DMS114 treated with DMSO at 0.1 percent for 48 hours (cell line): ENCODE measurements at regions not wholly inside any gene's neighbourhood (a gene's known extent, or its start where the extent isn't known, plus 50 kb on each side); places are given as distances from the start of the nearest gene placed in this dataset.

Experiments
- DNase-seq: peaks from one replicate; lab custom pipeline; 2025; ENCODE audit not compliant: unreplicated experiment; lab: John Stamatoyannopoulos, UW

DNA sequence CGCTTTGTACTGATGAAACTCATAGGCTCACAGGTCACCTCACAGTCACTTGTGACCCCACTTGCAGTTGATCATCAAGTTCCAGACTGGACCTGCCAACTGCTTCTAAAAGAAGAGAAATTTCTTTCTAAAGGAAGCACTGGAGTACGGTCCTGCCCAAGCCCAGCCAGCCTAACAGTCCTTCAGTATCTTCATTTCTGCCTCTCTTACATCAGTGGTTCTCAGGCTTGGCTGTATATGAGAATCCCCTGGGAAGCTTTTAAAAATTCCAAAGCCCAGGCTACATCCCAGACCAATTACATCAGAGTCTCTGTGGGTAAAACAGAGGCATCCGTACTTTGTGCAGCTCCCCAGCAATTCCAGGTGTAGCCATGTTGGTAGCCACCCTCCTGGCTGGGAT is 282.1 kb downstream of the NFIB start:
- DNase-seq, result no peak

DNA sequence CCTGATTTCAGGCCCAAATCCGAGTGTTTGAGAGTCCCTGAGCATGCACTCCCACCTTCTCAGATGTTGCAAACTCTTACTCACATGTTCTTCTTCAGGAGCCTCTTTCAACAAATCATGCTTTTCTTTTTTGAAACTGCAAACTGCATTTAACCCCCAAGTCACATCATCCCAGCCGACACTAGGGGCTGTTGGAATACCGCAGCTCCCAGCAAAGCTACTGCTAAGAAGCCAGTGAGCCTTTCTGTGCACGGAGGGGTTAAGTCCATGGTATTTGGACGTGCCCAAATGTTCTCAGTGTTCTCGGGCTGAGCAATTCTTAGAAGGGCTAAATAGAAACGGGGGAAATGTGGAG is 282.9 kb downstream of the NFIB start:
- DNase-seq, result no peak

DNA sequence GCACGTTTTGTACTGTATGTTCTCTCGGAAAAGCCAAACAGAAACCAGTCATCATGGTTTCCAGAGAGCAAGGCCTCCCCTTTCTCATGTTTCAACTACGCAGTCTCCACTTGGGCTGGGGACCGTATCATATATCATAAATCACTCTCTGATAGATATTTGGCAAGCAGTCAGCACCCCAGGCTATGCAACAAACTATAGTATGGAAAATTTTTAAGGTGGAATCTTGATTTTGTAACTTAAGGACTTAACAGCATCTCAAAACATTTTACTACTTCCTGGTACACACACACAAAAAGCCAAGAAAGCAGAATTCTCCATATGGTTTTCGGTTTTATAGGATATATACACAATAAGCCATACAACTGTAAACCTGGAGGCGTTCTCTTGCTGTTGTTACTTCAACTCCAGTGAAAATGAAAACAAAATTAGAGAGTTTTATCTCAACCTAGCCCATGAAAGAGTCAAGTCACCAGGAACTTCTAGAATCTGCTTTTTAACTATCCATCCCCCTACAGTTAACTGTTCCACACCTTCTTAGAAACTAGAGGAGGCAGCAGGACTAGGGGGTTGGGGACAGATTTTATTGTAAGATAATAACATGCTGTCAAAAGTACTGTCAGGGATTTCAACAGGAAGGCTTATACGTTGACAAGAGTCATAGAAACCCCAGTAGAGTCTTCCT is 283.4 kb downstream of the NFIB start:
- no peak for DNase-seq

DNA sequence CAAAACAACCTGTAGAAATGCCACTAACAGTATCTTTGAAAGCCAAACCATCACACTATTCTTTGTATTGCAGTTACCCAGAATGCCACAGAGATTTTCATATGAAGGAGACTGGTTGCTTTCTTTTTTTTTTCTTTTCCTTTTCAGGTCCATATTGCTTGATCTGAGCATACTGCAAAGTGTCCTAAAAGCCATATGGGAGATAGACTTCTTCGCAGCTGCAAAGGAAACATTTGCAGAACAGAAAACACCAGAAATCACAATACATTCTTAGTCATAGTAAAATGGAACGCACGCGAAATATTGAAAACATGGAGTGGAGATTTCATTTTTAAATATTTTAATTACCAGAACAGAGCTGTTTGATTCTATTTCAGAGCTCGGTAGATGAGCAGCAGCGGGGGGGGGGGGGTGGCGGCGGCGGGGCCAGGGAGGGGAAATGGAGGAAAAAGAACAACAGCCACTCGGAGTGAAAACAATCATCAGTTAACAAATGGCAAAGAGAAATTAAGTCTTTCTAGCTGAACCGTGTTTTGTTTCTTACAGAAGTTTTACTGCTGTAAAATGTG is 284.1 kb downstream of the NFIB start:
- no peak for DNase-seq

DNA sequence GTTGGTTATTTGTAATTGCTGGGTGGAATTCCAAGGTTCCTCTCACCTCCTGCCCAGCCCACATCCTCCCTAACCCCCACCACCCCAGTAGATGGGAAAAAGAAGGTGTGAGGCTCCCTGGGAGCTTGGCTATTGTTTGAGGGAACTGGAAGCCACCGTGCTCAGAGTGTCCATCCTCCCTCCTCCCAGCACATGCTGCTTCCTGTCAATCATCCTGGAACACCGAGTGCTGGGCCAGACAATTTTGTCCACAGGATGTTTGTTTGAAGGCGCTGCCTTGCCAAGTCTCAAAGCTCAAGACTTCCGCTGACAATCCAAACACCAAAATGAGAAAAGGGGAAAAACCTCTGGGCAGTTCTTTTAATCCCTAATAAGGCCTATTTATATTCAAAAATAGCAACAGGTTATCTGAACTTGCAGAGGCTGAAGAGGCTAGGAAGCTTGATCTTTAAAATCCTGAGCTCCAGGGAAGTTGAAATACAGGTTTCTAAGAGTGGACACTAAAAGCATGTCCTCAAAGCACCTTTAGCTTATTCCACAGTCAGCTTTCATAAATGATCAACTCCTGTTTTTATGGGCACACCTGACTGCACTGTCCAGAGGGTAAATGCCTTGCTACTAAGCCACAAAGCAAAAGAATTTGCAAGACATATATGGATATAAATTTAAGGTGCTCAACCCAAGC is 286.7 kb downstream of the NFIB start:
- DNase-seq, result no peak

DNA sequence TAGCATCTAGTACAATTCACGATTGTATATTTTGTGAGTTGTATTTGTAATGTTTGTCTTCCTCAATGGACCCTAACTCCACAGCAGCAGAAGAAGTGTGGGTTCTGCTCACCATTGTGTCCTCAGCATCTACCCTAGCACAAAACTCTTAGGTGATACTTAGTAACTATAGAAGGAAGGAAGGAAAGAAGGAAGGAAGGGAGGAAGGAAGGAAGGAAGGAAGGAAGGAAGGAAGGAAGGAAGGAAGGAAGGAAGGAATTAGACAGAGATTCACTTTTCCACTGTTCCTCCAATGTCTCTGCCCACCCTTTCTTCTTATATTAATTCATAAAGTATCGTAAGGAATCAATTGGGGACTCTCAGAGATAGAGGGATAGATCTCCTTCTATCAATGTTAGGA is 288.2 kb downstream of the NFIB start:
- DNase-seq, result no peak

DNA sequence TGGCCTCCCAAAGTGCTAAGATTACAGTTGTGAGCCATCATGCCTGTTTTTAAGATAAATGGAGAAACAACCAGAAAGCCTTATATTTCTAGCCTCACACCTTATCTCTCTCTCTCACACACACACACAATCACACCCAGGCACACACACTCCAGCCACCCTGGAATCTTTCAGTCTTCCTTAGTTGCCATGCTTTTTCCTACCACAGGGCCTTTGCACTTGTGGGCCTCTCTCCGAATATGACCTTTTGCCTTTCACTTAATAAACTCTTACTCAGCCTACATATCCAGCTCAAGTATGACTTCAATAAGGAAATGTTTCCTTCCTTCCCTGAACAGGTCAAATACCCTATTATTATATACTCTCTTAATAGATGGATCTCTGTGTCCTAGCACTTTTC is 290.7 kb downstream of the NFIB start:
- no peak for DNase-seq

DNA sequence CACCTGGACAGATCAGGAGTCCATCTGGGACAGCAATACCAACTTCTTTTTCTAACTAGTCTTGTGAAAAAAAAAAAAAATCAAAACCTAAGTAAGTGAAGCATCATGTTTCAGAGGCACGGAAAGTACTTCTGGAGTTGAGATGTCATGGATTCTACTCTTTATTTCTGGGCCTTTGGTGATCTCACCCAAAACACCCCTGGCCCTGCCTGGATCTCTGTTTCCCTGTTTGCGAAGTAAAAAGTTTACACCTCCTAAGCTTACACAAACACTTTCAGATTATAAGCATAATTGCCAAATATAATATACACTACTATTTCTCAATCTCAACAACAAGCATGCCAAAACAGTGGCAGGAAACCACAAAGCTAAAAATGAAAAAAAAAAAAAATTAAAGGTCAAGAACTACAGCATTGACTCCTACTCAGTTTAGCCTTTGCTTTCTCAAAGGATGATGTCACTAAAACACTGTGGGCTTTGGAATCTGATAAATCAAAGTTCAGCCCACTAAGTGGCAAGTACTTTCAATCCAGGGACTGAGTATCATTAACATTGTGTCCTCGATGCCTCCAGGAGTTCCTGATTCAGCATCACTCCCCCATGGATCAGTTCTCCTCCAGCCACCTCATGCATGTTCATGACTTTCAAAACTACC is 291.9 kb downstream of the NFIB start:
- DNase-seq, result no peak

DNA sequence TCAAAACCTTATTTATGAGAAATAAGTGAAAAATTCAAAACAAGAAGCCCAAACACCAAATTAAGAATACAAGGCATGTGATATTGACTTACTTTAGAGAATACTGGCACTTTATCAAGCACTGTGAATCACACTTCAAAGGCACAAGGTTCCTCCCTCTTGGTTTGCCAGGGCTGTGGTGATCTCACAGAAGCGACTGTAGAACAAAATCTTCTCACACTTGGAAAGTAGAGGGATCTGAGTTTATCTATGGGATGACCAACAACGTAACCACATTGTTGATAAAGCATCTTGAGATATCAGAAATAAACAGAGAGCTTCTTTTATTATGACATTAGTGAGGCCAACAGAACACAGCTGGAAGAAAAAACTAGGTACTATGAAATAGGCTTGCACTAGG is 295.9 kb downstream of the NFIB start:
- no peak for DNase-seq

DNA sequence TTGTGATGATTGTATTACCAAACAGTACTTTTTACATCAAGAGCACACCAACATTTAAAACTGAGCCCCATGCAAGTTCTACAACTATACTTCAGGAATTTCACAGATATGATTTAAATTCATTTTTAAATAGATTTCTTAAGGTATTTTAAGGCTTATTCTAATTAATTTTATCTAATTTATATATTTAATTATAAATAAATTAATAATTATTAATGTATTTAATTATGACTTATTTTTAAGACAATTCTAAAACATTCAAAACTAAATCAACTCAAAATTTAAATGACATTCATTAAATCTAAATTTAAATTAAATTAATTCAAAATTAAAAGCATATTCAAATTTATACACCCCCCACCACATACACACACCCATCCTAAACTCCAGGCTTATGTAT is 299.2 kb downstream of the NFIB start:
- DNase-seq, result no peak

DNA sequence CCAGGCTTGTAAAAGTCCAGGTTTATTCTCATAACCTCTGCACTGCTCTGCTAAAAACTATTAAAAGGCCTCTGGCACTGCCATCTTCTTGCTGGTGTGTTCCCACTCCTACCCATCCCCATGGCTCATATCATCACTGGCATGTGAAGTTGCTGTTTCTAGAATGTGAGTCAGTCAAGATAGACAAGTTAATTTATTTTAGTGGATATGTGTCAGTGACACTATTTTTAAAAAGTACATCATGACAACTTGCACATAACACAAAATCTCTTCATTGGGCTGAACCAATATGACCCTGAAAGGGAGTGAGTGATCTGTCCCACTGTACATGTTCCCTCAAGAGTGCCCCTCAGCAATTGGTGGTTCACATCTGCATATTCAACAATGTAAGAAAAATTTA is 299.7 kb downstream of the NFIB start:
- DNase-seq, result no peak

DNA sequence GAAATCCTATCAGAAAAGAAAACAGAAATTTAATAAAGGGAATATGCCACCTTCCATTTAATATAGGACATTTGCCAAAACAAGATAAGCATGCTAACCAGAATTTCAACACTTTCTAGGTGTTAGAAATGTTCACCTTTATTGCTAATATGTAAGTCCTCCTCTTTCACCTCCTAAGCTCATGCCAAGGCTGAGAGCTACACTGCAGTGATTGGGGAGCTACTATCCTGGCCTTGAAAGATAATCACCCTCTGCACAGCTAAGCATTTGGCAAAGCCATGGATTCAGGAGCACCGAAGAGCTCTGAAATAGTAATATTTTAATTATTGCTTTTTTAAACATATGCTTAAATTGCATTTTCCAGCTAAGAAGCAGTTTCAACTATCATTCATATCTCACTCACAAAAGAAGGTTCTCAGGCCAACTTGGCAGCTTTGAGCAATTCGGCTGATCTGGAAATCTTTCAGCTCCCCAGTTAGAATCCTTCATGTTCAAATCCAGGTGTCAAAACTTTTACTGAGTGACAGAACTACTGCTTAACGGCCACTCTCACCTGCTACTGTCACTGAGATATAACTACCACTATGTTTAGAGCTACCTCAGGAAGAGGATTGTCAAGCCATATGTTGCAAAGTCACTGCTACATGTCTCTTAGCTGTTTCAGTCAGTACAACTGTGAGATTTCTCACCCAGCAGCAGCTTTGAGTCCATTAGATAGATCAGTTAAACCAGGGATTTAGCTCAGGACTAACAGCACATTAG is 302.0 kb downstream of the NFIB start:
- no peak for DNase-seq

DNA sequence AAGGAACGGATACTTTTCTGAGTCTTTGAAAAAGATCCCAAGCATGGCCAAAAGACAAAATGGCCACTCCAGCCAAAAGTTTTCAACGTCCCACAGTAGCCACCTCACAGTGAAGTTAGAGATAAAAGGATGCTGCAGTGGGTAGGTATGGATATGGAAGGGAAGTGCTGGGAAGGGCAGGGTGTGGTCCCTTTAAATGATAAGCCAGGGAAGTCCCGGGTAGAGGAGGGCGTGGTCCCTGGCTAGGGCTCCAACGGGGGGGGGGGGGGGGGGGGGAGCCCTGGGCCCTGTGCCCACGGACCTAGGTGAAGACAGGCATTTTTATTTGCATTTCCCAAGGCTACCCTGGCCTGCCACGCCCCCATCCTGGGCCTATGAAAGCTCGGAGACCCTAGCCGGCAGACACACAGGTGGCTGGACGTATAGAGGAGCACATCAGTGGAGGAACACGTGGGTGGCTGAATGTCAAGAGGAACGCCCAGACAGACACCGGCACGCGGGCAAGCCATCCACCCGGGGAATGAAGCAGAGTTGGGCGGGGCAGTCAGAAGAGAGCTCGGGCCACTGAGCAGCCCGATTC is 306.7 kb downstream of the NFIB start:
- no peak for DNase-seq

DNA sequence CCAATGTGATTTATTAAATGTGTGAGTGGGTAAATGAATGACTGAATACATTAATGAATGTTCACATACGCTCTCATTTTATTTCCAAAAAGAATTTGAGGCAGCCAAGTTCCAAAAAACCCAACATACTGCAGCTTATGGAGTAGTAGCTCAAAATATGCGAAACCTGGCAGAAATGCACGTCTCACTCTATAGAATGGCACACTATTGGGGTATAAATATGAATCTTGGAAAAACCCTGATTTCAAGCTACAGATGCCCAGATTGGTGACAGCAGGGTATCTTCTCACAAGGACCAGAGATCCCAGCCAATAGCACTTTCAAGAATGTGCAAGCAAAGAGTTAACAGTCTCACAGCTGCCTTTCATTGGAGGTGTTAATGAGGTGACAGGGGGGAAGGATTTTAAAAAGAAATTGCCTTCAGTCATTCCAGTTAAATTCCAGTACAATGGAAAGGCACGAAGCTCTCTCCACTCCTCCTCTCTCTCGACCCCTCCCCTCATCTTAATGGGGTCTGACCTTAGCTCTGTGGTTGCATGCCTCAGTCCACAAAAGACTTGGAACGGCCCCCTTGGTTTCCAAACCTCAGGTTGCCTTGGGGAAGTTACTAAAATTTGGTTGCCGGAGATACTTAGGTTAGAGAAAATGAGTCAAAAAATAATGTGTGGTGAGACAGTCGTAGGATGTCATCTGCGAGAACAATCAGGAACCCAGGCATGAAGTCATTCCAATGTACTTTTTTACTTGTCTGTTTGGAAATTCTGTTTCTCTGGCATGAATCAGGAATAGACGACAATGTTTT is 307.4 kb downstream of the NFIB start:
- DNase-seq, result no peak

DNA sequence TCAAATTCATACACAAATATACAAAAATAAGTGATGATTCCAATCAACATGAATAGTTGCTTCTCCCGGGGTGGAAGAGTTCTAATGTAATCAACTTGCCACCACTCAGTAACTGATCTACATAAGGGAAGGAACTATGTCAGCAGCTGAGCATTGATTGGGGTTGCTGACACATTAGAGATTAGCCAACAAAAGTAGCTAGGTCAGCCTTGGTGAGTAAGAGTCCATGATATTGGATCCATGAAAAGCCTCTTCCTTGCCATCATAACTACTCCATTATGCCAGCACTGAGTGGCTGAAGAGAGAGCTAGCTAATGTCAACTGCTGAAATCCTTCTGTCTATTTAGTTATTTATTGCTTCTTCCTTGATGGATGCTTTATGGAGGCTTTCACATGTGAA is 309.8 kb downstream of the NFIB start:
- DNase-seq, result no peak

DNA sequence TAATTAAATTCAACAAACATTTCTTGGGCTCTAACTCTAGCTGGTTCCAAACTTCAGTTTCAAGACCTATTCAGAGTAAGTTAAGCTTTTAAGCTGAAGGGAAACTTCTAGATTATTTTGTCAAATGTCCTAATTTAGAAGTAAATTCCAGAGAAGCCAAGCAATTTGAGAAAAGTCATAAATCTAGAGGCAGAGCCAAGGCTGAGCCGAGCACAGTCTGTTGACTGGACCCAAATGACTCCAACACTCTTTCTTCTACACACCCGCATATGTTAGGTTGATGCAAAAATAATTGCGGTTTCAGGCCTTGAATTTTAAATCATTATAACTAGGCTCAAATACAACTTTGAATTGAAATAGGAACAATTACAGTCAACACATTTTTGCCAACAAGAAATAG is 319.7 kb downstream of the NFIB start:
- no peak for DNase-seq

DNA sequence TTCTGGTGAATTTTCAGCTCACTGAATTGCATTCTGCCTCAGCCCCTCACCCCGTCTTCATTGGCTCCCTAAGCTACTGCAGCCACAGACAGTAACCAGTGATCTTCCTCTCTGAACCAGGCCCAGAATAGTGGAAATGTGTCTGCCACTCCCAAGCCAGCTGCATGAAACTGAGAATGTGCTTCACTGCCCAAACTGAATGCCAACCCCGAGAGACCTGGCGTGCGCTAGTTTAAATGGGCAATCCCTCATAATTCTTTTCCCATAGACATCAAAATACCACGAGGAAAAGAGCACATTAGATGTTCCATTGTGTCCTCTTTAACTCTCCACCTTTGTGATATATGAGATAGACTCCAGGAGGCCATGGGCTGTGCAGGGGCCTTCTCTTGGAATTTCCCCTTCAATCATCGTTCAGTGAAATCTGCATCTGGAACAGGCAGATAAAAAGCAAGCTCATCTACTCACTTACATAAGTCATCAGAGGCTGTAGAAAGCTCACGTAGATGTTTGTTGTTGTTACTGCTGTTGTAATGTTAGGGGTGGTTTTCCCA is 320.2 kb downstream of the NFIB start:
- no peak for DNase-seq

DNA sequence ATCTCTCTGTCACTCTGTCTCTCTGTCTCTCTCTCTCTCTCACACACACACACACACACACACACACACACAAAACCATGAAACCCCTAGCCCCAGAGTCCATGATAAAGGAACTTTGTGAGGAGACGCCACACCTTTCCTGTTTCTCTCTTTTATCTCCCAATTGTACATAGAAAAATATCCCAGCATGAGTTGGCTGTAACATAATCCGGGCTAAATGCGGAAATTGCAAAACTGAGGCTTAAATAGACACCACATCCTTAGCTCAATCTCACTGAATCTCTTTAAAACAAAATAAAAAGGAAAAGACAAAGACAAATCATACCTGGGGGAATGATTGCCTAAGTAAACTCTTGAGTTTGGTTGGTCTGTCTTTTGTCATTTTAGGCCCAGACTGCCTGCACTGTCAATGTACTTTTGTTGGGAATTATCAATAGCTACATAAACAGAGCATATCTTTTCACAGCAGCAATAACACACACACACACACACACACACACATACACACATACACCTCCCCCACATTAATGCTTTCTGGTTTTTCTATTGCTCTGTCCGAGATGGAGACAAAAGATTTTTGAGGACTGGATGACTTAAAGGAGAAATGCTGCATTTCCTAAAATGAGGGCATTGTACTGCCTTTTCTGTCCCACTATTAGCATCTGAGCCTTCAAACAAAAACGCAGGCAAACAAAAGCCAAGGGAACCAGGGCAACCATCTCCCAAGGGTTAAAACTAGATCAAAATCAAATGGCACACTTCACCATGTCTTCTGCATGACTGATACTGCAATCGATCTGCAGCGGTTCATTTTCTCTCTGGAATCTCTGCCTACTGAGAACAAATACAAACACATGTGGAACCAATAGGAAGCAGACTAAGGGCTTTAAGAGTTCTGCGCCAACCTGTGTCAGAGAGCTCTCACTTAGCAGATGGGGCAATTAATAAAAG is 321.5 kb downstream of the NFIB start:
- DNase-seq, result no peak

DNA sequence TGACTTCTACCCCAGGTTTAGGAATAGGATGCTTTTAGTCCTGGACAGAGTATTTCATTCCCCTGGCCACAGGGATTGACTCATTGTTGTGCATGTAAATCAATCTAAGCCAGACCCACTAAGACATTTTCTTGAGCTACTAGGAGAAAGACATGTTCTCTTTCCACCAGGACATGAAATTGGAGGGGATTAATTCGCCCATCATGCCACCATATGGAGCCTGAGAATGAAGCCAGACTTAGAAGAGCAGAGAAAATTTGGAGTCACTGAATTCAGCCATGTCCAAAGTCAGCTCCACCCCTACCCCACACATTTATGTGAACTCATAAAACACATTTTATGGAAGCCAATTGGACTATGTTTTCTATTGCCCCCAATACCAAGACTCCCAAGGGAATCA is 322.5 kb downstream of the NFIB start:
- no peak for DNase-seq
